Middle frontal gyrus (tissue), 1 donor: ENCODE measurements at regions not wholly inside any gene's neighbourhood (a gene's known extent, or its start where the extent isn't known, plus 50 kb on each side); places are given as distances from the start of the nearest gene placed in this dataset.
"Not testable (repeated sequence)": the region's sequence is repeated elsewhere in the genome, so short reads cannot be mapped to it uniquely, and the experiment has no call there.

Experiments
- DNase-seq: peaks from one replicate; pipeline ENCODE4 v3.0.0-alpha.2; 2015; ENCODE audit warnings: low spot score; ENCODE audit errors: extremely low spot score

DNA sequence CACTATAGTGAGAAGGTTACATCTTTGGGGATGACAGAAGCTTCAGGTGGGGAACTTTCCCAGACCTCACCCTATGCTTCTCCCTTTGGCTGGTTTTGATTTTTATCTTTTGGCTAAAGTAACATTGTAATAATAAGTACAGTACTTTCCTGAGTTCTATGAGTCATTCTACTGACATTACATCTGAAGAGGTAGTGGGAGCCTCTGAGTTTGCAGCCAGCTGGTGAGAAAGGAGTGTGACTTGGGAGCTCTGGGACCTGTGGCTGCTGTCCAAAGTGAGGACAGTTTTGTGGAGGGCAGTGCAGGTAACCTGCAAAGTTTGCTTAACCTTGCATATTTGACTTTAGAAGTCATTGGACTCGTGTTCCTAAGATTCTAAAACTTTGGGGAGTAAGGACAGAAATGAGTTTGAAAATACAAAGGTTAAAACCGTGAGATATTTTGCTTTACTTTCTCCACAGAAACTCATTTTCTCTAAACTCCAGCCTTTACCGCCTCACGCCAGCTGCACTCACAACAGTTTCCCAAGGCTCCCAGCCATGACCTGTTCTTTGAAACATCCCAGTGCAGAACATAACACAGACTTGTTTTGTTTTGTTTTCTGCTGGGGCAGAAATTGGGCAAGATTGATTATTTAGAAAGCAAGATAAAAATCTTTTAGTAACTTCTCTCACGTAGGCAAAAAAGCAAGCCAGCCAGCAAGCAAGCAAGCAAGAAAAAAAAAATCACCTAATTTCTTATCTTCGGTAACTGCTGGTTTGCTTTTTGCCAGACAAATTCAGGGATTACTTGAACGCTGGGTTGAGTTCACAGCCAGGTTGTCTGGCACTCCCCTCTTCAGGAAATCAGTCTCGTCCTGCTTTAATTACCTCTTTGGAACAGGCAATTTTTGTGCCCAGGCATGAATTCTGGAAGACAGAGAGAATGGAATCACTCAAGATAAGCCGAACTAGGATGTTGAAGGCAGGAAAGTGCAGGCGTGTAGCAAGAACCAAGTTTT lies 478.3 kb upstream of the ISX start:
- no peak for DNase-seq

GRCh38 chr22:34588871-34589545 lies 476.9 kb upstream of the ISX start:
- DNase-seq, result no peak

DNA sequence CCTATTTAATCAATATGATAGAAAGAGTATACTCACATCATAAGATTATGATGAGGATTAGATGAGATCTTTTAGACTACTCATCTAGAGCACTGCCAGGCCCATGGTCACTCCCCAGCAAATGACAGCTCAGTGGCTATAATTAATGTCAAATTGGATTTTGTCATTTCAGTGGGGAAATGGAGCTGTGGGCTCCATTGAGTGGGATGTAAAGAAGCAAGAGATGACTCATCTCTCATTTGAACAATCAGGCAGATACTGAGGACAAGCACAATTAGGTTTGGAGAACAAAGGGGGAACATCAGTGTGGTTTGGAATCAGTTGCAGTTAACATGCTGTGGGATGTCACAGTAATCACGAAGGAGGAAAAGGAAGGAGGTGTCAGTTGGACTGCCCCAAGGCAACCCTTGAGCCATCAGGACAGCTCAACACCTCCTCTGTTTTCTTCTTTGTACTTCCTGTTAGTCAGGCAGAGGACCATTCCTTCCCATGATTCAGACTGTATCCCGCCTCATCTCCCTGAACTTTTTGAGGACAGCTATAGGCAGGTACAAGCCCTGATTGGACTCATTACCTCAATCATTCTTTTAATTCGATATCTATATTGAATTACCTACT lies 473.7 kb upstream of the ISX start:
- DNase-seq, result no peak

- no peak for DNase-seq
These were observed 466.4 kb upstream of the ISX start for GRCh38 chr22:34599567-34599966.

GRCh38 chr22:34604312-34604711 lies 461.6 kb upstream of the ISX start:
- no peak for DNase-seq

- no peak for DNase-seq
These were observed 457.9 kb upstream of the ISX start for GRCh38 chr22:34608106-34608505.

- no peak for DNase-seq
These were observed 457.3 kb upstream of the ISX start for GRCh38 chr22:34608540-34609115.

GRCh38 chr22:34609646-34610045 lies 456.3 kb upstream of the ISX start:
- no peak for DNase-seq

- no peak for DNase-seq
These were observed 445.8 kb upstream of the ISX start for GRCh38 chr22:34620161-34620560.

- no peak for DNase-seq
These were observed 445.1 kb upstream of the ISX start for GRCh38 chr22:34620832-34621231.

DNA sequence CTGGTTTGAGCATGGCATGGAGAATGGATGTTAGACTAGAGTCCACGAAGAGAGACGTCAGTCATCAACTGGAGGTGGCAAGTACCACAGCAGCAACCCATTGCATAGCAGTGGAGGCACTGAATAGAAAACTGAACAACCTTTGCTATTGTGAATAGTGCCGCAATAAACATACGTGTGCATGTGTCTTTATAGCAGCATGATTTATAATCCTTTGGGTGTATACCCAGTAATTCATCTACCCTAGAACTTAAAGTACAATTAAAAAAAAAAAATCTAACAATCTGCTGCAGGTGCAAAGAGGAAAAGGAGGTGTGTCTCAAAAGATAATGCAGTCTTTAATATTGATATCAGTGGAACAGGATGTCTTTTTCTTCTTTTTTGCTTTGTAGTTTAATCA lies 443.4 kb upstream of the ISX start:
- no peak for DNase-seq

DNA sequence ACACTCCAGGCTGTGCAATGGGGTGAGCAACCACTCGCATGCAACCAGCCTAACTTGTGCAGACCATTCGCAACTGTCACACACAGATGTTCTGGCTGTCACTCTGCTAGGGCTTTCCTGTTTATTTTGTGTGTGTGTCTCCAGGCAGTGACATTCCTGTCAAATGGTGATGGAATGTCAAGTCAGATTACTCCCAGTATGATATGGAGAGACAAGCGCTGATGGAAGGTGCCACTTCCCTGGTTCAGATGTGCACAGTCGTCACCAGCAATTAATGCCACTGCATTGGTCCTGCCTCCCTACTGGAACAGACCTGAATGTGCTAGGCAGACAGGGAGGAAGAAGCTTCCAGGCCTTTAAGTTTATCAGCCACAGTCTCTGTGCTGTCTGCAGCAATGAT lies 442.4 kb upstream of the ISX start:
- DNase-seq, result no peak

DNA sequence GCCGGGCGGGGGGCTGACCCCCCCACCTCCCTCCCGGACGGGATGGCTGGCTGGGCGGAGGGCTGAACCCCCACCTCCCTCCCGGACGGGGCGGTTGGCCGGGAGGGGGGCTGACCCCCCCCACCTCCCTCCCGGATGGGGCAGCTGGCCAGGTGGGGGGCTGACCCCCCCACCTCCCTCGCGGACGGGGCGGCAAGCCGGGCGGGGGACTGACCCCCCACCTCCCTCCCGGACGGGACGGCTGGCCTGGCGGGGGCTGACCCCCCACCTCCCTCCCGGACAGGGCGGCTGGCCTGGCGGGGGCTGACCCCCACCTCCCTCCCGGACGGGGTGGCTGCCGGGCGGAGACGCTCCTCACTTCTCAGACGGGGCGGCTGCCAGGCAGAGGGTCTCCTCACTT lies 440.1 kb upstream of the ISX start:
- not testable (repeated sequence) for DNase-seq

- DNase-seq, result no peak
These were observed 427.8 kb upstream of the ISX start for GRCh38 chr22:34638128-34638527.

GRCh38 chr22:34639911-34640310 lies 426.0 kb upstream of the ISX start:
- no peak for DNase-seq

- no peak for DNase-seq
These were observed 420.6 kb upstream of the ISX start for GRCh38 chr22:34645375-34645774.

- no peak for DNase-seq
These were observed 397.0 kb upstream of the ISX start for GRCh38 chr22:34669001-34669400.

DNA sequence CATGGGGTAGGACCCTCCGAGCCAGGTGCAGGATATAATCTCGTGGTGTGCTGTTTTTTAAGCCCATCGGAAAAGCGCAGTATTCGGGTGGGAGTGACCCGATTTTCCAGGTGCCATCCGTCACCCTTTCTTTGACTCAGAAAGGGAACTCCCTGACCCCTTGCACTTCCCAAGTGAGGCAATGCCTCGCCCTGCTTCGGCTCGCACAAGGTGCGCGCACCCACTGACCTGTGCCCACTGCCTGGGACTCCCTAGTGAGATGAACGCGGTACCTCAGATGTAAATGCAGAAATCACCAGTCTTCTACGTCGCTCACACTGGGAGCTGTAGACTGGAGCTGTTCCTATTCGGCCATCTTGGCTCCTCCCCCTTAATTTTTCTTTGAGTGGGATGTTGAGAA lies 382.9 kb upstream of the ISX start:
- not testable (repeated sequence) for DNase-seq

DNA sequence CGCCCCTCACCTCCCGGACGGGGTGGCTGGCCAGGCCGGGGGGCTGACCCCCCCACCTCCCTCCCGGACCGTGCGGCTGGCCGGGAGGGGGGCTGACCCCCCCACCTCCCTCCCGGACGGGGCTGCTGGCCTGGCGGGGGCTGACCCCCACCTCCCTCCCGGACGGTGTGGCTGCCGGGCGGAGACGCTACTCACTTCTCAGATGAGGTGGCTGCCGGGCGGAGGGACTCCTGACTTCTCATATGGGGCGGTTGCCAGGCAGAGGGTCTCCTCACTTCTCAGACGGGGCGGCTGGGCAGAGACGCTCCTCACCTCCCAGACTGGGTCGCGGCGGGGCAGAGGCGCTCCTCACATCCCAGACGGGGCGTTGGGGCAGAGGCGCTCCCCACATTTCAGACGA lies 381.7 kb upstream of the ISX start:
- DNase-seq, result not testable (repeated sequence)

DNA sequence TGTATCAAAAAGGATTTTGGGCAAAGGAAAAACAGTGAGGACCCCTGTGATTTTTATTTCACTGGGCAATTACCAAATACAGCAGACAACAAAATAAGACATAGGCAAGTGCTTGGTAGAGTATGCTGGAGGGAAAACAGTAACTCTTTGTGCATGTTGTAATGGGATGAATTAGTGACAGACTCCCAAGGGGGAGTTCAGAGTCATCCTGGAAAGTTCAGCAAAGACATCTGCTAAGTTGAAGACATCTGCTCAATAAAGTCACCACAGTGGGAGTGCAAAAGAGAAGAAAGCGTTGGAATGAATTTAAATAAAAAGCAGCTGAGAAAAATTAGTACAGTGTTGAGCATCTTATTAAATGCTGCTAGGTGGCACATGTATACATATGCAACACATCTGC lies 378.8 kb upstream of the ISX start:
- DNase-seq, result no peak

DNA sequence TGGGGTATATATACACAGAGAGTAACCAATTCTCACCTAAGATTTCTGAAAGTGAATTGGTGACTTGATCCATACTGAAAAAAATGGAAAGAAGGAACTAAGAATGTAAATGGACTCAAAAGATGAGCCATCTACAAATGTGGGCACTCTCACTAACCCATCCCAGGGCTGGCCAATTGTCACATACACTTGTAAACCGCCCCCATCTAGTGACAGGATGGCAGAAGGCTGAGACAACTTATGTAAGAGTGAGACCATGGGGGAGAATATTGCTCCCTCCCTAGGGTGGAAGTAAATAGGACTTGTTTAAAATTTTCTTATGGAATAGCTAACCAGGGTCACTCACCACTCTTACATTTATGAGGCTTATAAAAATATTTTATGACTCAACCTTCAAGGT lies 377.1 kb upstream of the ISX start:
- no peak for DNase-seq

DNA sequence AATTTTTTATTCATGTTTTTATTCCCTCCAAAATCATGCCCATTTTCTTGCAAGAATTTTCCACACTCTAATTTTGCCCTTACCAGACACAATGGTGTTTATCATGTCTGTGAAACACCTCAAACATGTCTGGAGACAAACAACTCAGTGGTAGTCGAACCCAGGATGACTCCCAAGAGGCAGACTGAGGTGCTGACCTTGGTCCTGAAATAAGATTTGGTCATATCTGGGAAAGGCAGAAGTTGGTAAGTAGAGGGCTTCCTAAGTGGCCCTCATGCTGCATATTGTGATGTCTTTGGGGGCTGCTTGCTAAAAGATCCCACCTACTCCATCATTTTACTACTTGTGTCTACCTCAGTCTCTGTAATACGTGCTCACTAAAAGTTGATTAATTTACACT lies 369.4 kb upstream of the ISX start:
- DNase-seq, result no peak
